GM19351 (cell line): ENCODE measurements at regions not wholly inside any gene's neighbourhood (a gene's known extent, or its start where the extent isn't known, plus 50 kb on each side); places are given as distances from the start of the nearest gene placed in this dataset.

Experiments
- ATAC-seq: cut with Tn5 transposase; IDR thresholded peaks from one replicate; pipeline ENCODE4 v1.9.1; 2021; ENCODE audit warnings: mild to moderate bottlenecking, moderate library complexity; ENCODE audit not compliant: unreplicated experiment

DNA sequence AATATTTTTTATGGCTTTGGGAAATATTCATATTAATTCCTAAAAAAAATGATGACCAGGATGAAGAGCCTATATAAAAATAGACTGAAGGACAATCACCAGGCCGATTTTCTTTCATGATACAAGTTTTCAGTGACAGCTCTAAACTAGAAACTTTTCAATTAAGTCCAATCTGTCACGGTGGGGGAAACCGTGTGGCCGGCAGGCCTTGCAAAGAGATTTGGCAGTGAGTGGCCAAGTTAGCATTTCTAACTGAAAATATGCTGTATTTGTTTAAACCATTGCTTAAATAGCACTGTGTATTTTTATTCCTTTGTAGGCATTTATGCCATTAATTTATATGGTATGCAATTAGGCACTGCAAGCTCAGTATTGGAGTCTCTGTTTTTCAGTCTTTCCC, 294.5 kb upstream of the NRIP1 start:
- no peak for ATAC-seq

DNA sequence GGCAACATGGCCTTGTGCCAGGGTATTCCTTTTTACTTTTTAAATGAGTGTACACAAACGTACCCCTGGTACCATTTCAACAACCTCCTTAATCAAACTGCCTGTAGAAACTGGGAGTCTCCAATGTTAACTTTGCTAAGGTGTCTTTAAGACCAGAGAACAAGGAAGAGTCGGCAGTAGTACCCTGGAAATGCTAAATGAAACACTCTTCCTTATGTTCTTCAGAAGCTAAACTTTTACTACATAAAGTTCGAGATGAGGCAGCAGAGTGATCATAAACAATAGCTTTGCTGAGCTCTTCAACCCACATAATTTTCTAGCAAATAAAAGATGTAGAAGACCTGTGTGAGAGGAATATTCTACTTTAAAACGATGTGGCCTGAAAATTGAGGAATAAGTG, 297.7 kb upstream of the NRIP1 start:
- ATAC-seq = no peak

DNA sequence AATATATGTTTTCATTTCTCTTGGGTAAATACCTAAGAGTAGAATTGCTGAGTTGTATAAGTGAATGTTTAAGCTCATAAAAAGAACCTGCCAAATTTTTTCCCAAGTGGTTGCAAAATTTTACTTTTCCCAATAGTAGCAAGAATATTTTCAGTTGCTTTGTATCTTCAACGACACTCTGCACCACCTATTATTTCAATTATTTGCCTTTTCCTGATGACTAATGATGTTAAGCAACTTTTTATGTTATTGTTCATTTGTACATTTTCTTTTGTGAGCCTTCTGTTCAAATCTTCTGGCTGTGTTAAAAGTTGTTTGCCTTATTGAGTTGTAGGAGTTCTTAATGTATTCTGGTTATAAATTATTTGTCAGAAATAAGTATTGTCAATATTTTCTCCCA, 299.1 kb upstream of the NRIP1 start:
- ATAC-seq = no peak

DNA sequence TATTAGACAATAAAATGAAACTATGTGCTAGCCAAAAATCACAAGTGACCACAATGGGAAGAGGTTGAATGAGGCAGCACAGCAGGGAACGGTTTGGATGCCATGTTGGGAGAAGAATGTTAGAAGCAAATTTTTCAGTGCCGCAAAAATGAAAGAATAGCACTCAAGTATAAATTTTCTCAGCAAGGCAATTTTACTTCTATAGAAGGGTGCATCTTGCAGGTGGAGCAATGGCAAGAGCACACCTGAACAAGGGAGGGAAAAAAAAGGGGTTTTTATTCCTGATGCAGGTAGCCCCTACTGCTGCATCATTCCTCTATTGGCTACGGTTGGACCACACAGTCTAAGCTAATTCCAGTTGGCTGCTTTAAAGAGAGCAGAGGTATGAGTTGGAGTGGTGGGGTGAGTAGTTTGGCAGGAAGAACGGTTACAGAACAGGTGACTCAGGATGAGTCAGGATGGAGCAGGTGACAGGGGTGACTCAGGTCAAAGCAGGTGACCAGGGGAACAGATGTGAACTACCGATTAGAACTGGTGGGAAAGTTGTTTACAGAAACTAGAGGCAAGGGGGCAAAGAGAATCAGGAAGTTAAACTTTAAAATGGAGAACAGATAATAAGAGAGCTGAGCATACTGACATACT, 301.1 kb upstream of the NRIP1 start:
- no peak for ATAC-seq

DNA sequence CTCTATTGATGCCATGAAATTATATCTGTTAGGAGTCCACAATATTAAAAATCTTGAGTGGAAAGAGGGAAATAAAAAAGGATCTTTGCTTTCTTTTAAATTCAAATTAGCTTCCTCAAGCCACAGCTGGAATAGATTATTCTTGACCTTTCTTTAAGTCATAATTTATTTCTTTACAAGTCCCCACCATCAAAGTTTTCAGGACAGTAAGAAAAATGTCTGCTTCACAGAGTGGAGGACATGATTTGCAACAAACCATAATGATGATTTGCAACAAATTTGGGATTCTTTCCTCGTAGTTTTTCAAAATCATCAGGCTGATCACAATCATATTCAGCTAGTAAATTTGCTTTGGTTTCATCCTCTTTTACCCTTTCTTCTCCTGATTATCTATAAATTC, 301.8 kb upstream of the NRIP1 start:
- ATAC-seq = no peak

DNA sequence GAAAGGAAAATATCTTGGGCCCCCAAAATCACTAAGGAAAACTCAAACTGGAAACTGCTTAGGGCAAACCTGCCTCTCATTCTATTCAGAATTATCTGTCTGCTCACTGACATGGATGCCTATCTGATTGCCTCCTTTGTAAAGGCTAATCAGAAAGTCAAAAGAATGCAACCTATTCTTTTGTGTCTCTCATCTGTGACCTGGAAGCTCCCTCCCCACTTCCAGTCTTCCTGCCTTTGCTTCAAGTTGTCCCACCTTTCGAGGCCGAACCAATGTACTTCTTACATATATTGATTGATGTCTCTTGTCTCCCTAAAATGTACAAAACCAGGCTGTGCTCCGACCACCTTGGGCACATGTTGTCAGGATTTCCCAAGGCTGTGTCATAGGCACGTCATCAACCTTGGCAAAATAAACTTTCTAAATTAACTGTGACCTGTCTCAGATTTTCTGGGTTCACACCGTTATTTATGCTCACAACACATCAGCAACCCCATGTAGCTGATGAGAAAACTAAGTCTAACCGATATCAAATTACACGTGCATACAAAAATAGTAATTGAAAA, 302.3 kb upstream of the NRIP1 start:
- no peak for ATAC-seq

DNA sequence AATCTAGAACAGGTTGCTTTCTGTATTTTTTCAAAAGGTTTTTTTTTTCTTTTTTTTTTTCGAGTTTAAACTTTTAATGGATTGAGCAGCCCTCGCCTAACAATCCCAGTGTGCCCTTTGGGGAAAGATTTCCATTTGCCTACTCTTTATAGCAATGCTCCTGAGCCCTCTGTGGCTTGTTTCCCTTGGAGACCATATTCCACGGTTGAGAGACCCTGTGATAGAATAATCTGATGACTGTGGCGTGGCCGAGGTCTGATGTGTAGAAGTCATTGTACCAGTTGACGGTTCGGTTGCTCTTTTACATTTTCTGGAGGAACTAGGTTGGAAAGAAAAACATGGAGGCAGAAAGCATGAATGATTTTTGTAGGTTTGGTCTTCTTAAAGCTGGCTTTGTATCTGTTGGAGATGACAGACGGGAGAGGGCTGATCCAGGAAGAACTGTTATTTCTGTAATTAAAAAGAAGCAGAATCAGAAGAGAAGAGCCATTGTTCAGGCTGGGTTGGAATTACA, 305.7 kb upstream of the NRIP1 start:
- no peak for ATAC-seq

DNA sequence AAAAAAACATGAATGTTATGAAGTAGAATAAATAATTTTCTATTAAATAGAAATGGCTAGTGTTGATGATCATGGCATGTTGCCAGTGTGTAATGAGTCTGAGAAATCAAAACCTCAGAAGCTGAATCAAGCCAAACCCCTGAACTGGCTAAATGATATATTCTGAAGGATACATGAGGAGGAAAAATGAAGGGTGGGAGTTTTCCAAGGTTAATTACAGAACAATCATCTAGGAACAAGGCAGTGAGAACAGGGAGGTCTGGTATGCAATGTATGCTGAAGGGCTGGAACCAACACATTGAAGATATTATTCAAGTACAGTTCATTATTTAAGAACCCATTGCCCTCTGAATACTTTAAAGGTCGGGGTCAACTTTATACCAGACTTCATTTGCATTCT, 309.1 kb upstream of the NRIP1 start:
- no peak for ATAC-seq

DNA sequence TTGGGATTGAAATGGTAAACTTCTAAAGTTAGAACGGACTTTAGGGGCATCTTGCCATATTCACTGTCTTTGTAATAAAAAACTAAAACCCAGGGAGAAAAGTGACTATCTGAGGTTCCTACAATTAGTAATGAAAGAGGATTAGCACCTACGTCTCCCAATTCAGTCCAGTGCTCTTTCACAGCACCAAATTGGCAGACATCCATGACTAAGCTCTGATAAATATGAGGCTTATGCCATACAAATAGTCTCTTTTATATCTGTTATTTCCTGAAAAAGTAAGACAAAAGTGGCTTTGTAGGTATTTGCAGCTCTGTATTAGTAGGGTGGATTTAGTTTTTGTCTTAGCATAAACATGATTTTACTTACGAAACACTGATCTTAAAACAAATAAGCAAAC, 315.0 kb upstream of the NRIP1 start:
- no peak for ATAC-seq

DNA sequence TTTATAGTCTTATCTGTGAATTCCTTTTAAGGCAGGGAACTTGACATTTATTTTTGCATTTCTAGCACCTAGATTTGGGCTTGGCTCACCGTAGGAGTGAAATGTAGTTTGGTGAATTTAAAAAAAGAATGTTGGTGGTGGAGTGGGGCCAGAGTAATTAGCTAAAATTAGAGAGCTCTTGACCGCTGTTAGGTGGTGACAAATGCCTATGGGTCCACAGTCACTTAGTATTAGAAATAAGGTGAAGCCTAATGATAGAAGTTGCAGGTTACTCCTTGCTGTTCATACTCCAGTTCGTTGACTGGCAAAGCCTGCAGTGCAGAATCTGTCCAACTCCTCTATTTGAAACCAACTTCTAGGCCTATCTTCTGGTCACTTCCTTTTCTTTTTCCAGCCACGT, 318.8 kb upstream of the NRIP1 start:
- ATAC-seq = no peak

DNA sequence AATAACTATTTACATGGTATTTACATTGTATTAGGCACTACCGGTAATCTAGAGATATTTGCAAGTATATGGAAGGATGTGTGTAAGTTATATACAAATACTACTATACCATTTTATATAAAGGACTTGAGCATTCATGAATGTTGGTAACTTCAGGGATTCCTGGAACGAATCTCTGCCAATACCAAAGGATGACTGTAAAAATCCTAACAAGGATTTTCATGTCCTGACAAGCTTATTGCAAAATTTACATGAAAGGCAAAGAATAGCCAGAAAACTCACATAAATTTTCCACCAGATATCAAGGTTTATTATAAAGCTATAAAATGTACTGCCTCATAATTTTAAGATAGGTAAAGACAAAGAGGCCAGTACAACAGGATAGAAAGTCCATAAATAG, 325.2 kb upstream of the NRIP1 start:
- no peak for ATAC-seq

DNA sequence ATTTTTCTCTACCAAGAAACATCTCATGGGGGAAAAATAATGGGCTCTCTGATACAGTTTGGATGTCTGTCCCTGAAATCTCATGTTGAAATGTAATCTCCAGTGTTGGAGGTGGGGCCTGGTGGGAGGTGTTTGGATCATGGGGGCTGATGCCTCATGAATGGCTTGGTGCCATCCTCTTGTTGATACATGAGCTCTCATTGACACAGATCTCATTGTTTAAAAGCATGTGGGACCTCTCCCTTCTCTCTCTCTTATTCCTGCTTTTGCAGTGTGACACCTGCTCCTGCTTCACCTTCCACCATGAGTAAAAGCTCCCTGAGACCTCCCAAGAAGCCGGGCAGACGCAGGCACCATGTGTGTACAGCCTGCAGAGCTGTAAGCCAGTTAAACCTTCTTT, 332.5 kb upstream of the NRIP1 start:
- ATAC-seq = no peak

DNA sequence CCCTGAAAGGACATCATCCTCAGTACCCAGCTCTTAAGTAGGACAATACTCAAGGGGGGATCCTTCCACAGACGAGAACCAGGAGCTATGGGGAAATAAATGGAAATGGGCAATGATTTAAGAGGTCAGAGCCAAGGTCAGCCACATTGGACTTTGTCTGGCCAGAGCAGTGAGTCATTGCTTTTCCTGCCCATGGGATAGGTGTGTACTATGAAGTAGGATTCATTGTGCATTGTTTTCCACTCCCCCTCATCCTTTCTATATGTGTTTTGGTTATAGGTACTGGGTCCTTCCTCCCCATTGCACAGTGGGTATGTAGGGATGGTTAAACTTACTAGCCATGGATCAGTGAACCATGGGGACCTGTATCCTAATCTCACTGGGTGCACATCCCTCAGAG, 328.9 kb upstream of the USP25 start:
- ATAC-seq = no peak

DNA sequence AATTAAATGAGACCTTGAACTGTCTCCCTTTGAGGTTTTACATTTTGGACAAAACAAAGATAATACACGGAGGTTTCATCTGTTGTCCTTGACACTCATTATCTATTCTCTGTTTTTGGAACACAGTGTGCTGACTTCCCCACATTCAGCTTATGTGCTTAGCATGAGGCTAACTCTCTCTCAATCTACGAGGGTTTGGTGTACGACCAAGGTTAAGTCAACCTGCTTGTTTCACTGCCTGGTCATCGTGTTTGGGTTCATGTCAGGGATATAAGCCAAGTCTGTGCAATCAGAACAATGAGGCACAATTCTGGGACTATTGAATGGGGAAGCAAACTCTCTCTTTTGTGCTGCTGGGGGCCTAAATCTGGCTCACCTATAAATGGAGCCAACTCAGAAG, 328.5 kb upstream of the USP25 start:
- ATAC-seq = no peak

DNA sequence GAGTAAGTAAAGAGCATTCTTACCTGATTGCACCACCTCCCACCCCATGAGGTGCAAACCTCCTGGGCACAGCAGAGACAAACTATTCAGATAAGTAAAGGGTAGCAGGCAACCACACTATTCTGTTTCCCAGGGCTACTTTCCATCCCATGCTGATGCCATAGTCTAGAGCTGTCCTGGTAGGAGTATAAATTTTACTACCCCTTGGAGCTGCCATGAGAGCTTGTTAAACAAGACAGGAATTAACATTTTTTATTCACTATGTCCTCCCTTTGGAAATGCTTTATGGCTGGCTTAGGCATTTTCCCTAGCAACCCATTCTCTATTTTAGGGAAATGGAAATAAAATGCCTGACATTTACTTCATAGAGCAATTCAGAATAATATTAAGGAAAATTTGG, 324.6 kb upstream of the USP25 start:
- ATAC-seq = no peak

DNA sequence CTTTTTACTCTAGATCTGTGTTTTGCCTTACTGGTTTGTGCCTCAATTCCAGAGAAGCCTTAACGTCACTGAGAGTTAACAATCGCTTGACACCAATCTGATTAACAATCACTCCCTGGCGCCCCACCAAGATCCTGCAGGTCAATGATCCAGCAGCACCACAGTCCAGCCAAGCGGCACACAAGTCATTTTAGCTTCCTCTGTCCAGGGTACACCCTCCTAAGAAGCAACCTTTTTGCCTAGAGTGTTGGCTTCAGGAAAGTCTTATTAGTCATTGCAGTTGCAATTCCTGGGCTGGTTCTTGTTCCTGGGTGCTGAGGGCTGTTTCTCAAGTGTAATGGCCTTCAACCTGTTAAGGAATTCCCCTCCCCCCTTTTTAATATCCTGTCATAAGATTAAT, 323.0 kb upstream of the USP25 start:
- ATAC-seq = no peak

DNA sequence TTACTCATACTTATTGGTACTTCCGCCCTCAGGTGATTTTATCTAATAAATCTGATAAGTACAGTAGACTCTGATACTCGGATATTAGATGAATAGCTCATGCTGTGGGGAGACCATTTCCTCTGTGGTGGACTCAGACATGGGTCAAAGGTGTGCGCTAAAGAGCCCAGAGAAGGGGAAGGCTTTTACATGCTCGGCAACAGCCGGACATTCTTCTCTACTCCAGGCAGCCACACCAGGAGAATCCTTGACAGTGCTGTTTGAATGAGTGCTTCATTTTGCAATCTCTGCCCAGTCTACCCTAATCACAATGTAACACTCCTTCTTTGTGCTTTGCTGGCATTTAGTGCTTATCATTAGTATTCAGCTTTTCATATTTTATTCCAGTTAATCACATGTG, 322.2 kb upstream of the USP25 start:
- ATAC-seq = no peak

DNA sequence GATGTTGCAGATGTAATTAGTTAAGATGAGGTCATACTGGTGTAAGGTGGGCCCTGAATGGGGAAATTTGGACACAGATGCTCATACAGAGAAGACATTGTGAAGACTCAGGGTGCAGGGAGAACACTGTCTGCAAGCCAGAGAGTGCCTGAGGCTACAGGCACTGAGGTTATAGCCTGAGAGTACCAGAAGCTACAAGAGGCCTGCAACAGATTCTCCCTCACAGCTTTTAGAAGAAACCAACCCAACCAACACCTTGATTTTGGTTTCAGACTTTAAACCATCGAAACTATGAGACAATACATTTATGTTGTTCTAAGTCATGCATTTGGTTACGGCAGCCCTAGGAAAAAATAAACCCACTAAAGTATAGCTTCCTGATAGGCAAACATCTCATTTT, 321.7 kb upstream of the USP25 start:
- peak; percentile 95 for ATAC-seq

DNA sequence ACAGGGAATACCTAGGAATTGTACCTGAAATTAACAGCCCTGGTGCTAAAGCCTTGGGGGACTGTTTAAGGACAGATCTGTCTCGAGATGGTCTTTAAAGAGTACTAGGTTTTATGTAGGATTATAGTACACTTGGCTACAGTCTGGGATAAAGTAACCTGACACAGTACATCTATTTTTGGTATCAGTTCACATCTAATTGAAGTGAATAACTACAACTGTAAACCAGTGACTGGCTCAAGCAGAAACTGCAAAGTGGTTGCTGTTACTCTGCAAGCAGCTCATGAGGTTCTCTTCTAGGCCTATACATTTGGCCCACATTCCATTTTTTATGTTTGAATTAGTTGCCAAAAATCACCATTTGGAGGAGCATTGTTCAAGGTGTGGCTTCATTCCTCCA, 320.8 kb upstream of the USP25 start:
- ATAC-seq = no peak

DNA sequence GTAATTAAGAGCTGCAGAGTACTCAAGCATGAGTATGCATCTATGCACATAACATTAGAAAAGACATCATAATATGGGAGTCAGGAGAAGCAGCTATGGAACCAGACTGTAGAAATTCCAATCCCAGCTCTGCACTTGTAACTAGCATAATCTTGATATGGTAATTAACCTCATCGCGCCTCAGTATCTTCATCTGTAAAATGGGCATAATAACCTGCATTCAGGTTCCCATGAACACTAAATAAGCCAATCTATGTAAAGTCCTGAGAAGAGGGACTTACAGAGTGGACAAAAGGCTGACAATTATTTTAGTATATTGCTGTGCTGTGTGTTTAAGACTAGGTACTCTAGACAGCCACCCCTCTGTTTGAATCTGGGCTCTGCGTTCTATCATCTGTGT, 318.9 kb upstream of the USP25 start:
- ATAC-seq = no peak

DNA sequence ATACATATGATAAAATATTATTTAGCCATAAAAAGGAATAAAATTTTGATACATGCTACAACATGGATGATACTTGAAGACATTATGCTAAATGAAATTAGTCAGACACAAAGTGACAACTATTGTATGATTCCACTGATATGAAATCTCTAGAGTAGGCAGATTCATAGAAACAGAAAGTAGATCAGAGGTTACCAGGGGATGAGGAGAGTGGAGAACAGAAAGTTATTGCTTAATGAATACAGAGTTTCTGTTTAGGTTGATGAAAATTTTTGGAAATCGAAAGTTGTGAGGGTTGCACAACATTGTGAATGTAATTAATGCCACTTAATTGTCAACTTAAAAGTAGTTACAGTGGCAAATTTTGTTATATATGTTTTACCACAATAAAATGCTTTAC, 315.7 kb upstream of the USP25 start:
- peak; percentile 84 for ATAC-seq

DNA sequence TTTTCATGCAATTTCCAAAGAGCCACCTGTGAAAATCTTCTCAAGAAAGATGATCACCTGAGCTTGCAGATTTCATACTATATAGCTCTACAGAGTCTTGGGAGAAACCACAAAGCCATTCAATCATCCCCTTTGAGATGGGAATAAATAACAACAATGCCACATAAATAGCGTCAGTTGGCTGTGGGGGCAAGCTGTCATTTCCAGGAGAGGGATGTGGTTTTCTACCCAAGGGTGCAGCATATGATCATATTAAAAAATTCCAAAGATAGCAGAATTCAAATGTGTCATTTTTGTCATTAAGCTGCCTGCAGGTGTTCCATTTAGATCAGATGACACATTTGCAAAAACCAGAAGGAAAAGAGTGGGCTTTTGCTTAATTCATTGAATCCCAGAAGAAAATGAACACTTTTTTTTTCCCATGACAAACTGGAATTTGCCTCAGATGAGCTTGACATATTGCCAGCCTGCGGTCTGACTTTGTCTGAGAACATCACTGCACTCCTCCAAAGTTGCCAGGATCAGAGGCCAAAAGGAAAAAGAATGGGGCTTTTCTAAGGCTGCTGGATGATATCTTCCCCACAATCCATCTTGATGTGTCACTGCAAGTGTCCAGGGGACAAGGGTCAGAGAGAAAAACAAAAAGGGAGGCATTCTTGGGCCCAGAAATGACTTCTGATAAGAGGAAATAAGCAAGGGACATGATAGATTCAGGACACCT, 314.1 kb upstream of the USP25 start:
- no peak for ATAC-seq
